GM12878 (cell line): ENCODE measurements at regions not wholly inside any gene's neighbourhood (a gene's known extent, or its start where the extent isn't known, plus 50 kb on each side); places are given as distances from the start of the nearest gene placed in this dataset.

Experiments used
- ATAC-seq: fragments of 200-7000 bp; cut with Tn5 transposase; 3 replicates; pipeline ENCODE4 v1.9.1; 2020; ENCODE audit warnings: mild to moderate bottlenecking, moderate library complexity
- BruUV-seq: library from RNA; stranded (reverse); fragments of 400-500 nt; replicated peaks from 2 replicates; lab custom pipeline; 2021; lab: Mats Ljungman, UMichigan
- CTCF ChIA-PET: fragments of 300-600 bp; sonication (Branson Sonifier 250); formaldehyde crosslinking; extraction: SDS; loops from one replicate; lab custom pipeline; 2021; ENCODE audit warnings: inconsistent platforms; lab: Yijun Ruan, JAX
- POLR2A ChIA-PET: fragments of 350-600 bp; formaldehyde crosslinking; extraction: SDS; loops from one replicate; lab custom pipeline; 2021; ENCODE audit warnings: inconsistent platforms; lab: Charles Lee
- RAD21 ChIA-PET: fragments of 300-600 bp; sonication (Branson Sonifier 250); formaldehyde crosslinking; loops from one replicate; lab custom pipeline; 2023; ENCODE audit warnings: antibody characterized with exemption; ENCODE audit not compliant: unreplicated experiment; lab: Charles Lee
- SMC1A ChIA-PET: fragments of 300-600 bp; sonication (Branson Sonifier 250); formaldehyde crosslinking; loops from one replicate; lab custom pipeline; 2023; ENCODE audit not compliant: unreplicated experiment, uncharacterized antibody; lab: Charles Lee
- DNase-seq: peaks from one replicate; pipeline ENCODE4 v3.0.0-alpha.2; 2011; ENCODE audit warnings: low read depth, low spot score
- FAIRE-seq: peaks from 3 replicates; lab custom pipeline; 2011; peaks lifted over from hg19 to GRCh38; lab: Jason Lieb, UNC
- H2AFZ ChIP-seq: 2 replicates; pipeline ENCODE4 v1.6.0; 2011; ENCODE audit warnings: low read depth, low read length, control low read depth; ENCODE audit not compliant: control insufficient read depth
- H3K27ac ChIP-seq: 2 replicates; pipeline ENCODE4 v1.5.1; 2011; ENCODE audit warnings: control low read depth; ENCODE audit not compliant: control insufficient read depth, insufficient read depth
- H3K27me3 ChIP-seq, 2 experiments: replicated peaks in 1 of 2; 2 replicates each; pipeline versions ENCODE4 v1.6.0 to v1.6.1; 2011; ENCODE audit warnings: low read length in 1 of 2; ENCODE audit not compliant: control insufficient read depth in 2 of 2, insufficient read depth in 2 of 2
- H3K36me3 ChIP-seq, 2 experiments: 2 replicates each; pipeline ENCODE4 v1.5.1; 2011; ENCODE audit warnings: low read length in 1 of 2; ENCODE audit not compliant: control insufficient read depth in 2 of 2, insufficient read depth in 2 of 2
- H3K4me1 ChIP-seq: 2 replicates; pipeline ENCODE4 v1.6.1; 2011; ENCODE audit warnings: mild to moderate bottlenecking, low read length, moderate library complexity, mixed read lengths; ENCODE audit not compliant: control insufficient read depth, insufficient read depth
- H3K4me2 ChIP-seq: 2 replicates; pipeline ENCODE4 v1.6.0; 2011; ENCODE audit warnings: control low read depth; ENCODE audit not compliant: control insufficient read depth, insufficient read depth
- H3K4me3 ChIP-seq: fragments of 200-600 bp; sonication (generic); 2 replicates; pipeline ENCODE4 v1.5.1; 2016
- H3K79me2 ChIP-seq: 2 replicates; pipeline ENCODE4 v1.6.0; 2011; ENCODE audit warnings: low read length; ENCODE audit not compliant: control insufficient read depth, insufficient read depth
- H3K9ac ChIP-seq: 2 replicates; pipeline ENCODE4 v1.8.0; 2011; ENCODE audit warnings: low read length, control low read depth, mixed read lengths; ENCODE audit not compliant: control insufficient read depth, insufficient read depth
- H3K9me3 ChIP-seq: replicated peaks from 3 replicates; pipeline ENCODE4 v1.5.1; 2011; ENCODE audit warnings: mild to moderate bottlenecking, low read length; ENCODE audit not compliant: control insufficient read depth, insufficient read depth
- H4K20me1 ChIP-seq: 2 replicates; pipeline ENCODE4 v1.6.0; 2011; ENCODE audit not compliant: control insufficient read depth, insufficient read depth
- CBX3 ChIP-seq: fragments of 200-600 bp; sonication (generic); IDR thresholded peaks from 2 replicates; pipeline ENCODE4 v1.6.1; 2016; ENCODE audit warnings: low read depth, borderline replicate concordance
- CREB1 ChIP-seq: IDR thresholded peaks from 2 replicates; pipeline ENCODE4 v1.6.1; 2012; ENCODE audit warnings: low read depth, mild to moderate bottlenecking, inconsistent platforms
- DPF2 ChIP-seq: fragments of 450-650 bp; IDR thresholded peaks from 2 replicates; pipeline ENCODE4 v1.6.1; 2017; ENCODE audit warnings: mild to moderate bottlenecking
- FOXM1 ChIP-seq: IDR thresholded peaks from 2 replicates; pipeline ENCODE4 v1.6.1; 2012; ENCODE audit warnings: low read depth, mild to moderate bottlenecking, inconsistent platforms, low read length, moderate library complexity
- HDAC2 ChIP-seq: fragments of 200-600 bp; sonication (generic); IDR thresholded peaks from 2 replicates; pipeline ENCODE4 v1.6.1; 2017
- HDAC6 ChIP-seq: fragments of 200-600 bp; sonication (generic); IDR thresholded peaks from one replicate; pipeline ENCODE4 v1.8.0; 2017; ENCODE audit warnings: antibody characterized with exemption; ENCODE audit not compliant: unreplicated experiment
- IKZF2 ChIP-seq, 2 experiments: fragments of 450-650 bp; IDR thresholded peaks; 2 replicates each; pipeline ENCODE4 v1.6.1; 2017; ENCODE audit warnings: mild to moderate bottlenecking in 2 of 2, moderate library complexity in 2 of 2
- MTA2 ChIP-seq: fragments of 450-650 bp; IDR thresholded peaks from 2 replicates; pipeline ENCODE4 v1.6.1; 2016; ENCODE audit warnings: low read depth, mild to moderate bottlenecking, moderate library complexity
- SIN3A ChIP-seq: IDR thresholded peaks from 2 replicates; pipeline ENCODE4 v1.6.1; 2012; ENCODE audit warnings: low read depth, low read length, improper control_type of control experiment
- SPI1 ChIP-seq: IDR thresholded peaks from 2 replicates; pipeline ENCODE4 v1.6.1; 2011; ENCODE audit warnings: low read depth, mild to moderate bottlenecking, low read length, moderate library complexity, borderline replicate concordance; ENCODE audit not compliant: insufficient read depth
- SREBF1 ChIP-seq: IDR thresholded peaks from 2 replicates; pipeline ENCODE4 v1.6.1; 2012; ENCODE audit warnings: mild to moderate bottlenecking, low read length
- SRF ChIP-seq, 2 experiments: IDR thresholded peaks; 2 replicates each; pipeline ENCODE4 v1.6.1; 2011; ENCODE audit warnings: low read depth in 2 of 2, low read length in 2 of 2, mild to moderate bottlenecking in 1 of 2, moderate library complexity in 1 of 2
- WRNIP1 ChIP-seq: IDR thresholded peaks from 2 replicates; pipeline ENCODE4 v1.6.1; 2011; ENCODE audit warnings: low read depth, low read length, improper control_type of control experiment, borderline replicate concordance
- ZNF207 ChIP-seq: fragments of 450-650 bp; IDR thresholded peaks from 2 replicates; pipeline ENCODE4 v1.6.1; 2014; ENCODE audit warnings: antibody characterized with exemption, mild to moderate bottlenecking, borderline replicate concordance
- ZNF622 ChIP-seq: fragments of 450-650 bp; IDR thresholded peaks from 2 replicates; pipeline ENCODE4 v1.6.1; 2017; ENCODE audit warnings: mild to moderate bottlenecking, inconsistent platforms
- WGBS: methylation state at CpG from one replicate; pipeline ENCODE4 v1.1.6; 2016; ENCODE audit warnings: low lambda C conversion rate; ENCODE audit not compliant: insufficient replicate concordance, insufficient coverage; ENCODE audit errors: missing lambda C conversion rate; 5-methylcytosine and 5-hydroxymethylcytosine counted together
- in situ Hi-C: fragments of 300-500 bp; cut with MboI; formaldehyde crosslinking; loops from 9 replicates; pipeline ENCODE4 v1.14.3; 2018; ENCODE audit warnings: mixed read lengths
- intact Hi-C: fragments of 100-400 bp; cut with micrococcal nuclease; formaldehyde crosslinking; loops from one replicate; pipeline ENCODE4 v1.14.2; 2022; ENCODE audit not compliant: unreplicated experiment
- TF ChIP-seq, protein P1 (sequence below): fragments of 450-650 bp; IDR thresholded peaks from 2 replicates; pipeline ENCODE4 v1.6.1; 2018; ENCODE audit warnings: borderline replicate concordance, mild to moderate bottlenecking; ENCODE audit not compliant: partially characterized antibody
- TF ChIP-seq, protein P2 (sequence below), 3 experiments: IDR thresholded peaks in 2 of 3; conservative IDR thresholded peaks in 1 of 3; 2 replicates each; pipeline ENCODE4 v1.5.1; 2011; ENCODE audit warnings: low read depth in 3 of 3, low read length in 3 of 3, mild to moderate bottlenecking in 3 of 3, control low read depth in 2 of 3, moderate library complexity in 2 of 3, inconsistent platforms in 1 of 3, mixed read lengths in 1 of 3; ENCODE audit not compliant: control insufficient read depth in 2 of 3, insufficient read depth in 1 of 3; ENCODE audit errors: extremely low read depth in 1 of 3
- TF ChIP-seq, protein P3 (sequence below): IDR thresholded peaks from 2 replicates; pipeline ENCODE4 v1.6.1; 2012; ENCODE audit warnings: mild to moderate bottlenecking, low read depth, low read length

DNA sequence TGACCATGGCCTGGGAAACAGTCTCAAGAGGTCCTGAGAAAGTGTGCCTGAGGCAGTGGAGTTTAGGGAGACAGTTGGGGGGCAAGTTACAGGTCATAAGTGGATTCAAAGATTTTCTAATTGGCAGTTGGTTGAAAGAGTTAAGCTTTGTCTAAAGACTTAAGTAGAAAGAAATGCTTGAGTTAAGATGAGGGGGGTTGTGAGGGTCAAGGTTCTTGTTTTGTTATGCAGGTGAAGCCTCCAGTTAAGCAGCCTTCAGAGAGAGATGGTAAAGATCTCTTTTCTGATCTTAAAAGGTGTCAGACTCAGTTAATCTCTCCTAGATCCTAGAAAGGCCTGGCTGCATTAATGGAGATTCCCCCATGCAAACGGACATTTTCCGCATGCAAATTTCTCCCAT, 356.3 kb upstream of the C2CD4B start (continued):
- TF ChIP-seq, protein P1, sequence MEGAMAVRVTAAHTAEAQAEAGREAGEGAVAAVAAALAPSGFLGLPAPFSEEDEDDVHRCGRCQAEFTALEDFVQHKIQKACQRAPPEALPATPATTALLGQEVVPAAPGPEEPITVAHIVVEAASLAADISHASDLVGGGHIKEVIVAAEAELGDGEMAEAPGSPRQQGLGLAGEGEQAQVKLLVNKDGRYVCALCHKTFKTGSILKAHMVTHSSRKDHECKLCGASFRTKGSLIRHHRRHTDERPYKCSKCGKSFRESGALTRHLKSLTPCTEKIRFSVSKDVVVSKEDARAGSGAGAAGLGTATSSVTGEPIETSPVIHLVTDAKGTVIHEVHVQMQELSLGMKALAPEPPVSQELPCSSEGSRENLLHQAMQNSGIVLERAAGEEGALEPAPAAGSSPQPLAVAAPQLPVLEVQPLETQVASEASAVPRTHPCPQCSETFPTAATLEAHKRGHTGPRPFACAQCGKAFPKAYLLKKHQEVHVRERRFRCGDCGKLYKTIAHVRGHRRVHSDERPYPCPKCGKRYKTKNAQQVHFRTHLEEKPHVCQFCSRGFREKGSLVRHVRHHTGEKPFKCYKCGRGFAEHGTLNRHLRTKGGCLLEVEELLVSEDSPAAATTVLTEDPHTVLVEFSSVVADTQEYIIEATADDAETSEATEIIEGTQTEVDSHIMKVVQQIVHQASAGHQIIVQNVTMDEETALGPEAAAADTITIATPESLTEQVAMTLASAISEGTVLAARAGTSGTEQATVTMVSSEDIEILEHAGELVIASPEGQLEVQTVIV = no peak
- TF ChIP-seq SREBF1 = no peak

DNA sequence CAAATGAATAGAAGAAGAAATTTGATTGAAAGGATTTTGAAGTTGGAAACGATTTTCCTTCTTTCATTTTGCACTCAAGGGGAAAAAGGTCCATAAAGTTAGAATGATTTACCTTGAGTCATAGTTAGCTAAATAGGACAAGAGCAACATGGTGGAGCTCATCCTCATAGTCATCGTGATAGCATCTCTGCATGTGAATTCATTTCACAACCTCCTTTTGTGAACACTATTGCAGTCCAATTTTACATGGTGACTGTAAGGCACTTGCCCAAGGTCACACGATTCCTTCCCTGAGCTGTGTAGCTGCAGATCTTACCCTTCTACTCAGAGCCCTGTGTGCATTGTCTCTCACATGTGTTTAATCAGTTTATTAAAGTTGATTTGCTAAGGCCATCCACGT, 359.8 kb upstream of the C2CD4B start:
- Histone ChIP-seq H3K79me2 (no peaks in the 10 kb centered on the region), H3K4me2 (no peak overlapping the region), H3K9me3 (no peaks in the 10 kb centered on the region), H3K4me1 (no peaks in the 10 kb centered on the region), H3K27me3 (peaks cover 0 to 3% of the 10 kb centered on the region in 2 experiments; a peak in 1 of 4 replicates), H4K20me1 (no peaks in the 10 kb centered on the region), H3K27ac (no peak overlapping the region), H3K9ac (no peak overlapping the region), H3K36me3 (no peaks in the 10 kb centered on the region), H2AFZ (no peak overlapping the region), H3K4me3 (no peak overlapping the region)
- ChIA-PET SMC1A (no interaction called here), POLR2A (no interaction called here), RAD21 (no interaction called here), CTCF (no interaction called here)
- in situ Hi-C loops (no loop called here), intact Hi-C loops (no loop called here)
- ATAC-seq (no peak), DNase-seq (no peak), FAIRE-seq (no peak)
- BruUV-seq = no TSS peak
- WGBS = 20% methylated on average over 4 of the region's 4 CpGs
- TF ChIP-seq HDAC6 = no peak
- TF ChIP-seq WRNIP1 = no peak
- no peak for TF ChIP-seq ZNF622
- no peak for TF ChIP-seq HDAC2
- no peak for TF ChIP-seq FOXM1
- TF ChIP-seq, protein P2, sequence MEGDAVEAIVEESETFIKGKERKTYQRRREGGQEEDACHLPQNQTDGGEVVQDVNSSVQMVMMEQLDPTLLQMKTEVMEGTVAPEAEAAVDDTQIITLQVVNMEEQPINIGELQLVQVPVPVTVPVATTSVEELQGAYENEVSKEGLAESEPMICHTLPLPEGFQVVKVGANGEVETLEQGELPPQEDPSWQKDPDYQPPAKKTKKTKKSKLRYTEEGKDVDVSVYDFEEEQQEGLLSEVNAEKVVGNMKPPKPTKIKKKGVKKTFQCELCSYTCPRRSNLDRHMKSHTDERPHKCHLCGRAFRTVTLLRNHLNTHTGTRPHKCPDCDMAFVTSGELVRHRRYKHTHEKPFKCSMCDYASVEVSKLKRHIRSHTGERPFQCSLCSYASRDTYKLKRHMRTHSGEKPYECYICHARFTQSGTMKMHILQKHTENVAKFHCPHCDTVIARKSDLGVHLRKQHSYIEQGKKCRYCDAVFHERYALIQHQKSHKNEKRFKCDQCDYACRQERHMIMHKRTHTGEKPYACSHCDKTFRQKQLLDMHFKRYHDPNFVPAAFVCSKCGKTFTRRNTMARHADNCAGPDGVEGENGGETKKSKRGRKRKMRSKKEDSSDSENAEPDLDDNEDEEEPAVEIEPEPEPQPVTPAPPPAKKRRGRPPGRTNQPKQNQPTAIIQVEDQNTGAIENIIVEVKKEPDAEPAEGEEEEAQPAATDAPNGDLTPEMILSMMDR (IDR thresholded peaks at IDR 0.05 in 2 of 3, conservative IDR thresholded peaks at IDR 0.05 in 1 of 3; ENCODE audit: control insufficient read depth in 2 of 3, extremely low read depth in 1 of 3, insufficient read depth in 1 of 3, low read depth in 3 of 3, low read length in 3 of 3) = no peak
- no peak for TF ChIP-seq DPF2
- TF ChIP-seq ZNF207 = no peak
- no peak for TF ChIP-seq CBX3
- TF ChIP-seq MTA2 = no peak
- TF ChIP-seq, protein P3, sequence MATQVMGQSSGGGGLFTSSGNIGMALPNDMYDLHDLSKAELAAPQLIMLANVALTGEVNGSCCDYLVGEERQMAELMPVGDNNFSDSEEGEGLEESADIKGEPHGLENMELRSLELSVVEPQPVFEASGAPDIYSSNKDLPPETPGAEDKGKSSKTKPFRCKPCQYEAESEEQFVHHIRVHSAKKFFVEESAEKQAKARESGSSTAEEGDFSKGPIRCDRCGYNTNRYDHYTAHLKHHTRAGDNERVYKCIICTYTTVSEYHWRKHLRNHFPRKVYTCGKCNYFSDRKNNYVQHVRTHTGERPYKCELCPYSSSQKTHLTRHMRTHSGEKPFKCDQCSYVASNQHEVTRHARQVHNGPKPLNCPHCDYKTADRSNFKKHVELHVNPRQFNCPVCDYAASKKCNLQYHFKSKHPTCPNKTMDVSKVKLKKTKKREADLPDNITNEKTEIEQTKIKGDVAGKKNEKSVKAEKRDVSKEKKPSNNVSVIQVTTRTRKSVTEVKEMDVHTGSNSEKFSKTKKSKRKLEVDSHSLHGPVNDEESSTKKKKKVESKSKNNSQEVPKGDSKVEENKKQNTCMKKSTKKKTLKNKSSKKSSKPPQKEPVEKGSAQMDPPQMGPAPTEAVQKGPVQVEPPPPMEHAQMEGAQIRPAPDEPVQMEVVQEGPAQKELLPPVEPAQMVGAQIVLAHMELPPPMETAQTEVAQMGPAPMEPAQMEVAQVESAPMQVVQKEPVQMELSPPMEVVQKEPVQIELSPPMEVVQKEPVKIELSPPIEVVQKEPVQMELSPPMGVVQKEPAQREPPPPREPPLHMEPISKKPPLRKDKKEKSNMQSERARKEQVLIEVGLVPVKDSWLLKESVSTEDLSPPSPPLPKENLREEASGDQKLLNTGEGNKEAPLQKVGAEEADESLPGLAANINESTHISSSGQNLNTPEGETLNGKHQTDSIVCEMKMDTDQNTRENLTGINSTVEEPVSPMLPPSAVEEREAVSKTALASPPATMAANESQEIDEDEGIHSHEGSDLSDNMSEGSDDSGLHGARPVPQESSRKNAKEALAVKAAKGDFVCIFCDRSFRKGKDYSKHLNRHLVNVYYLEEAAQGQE = no peak
- TF ChIP-seq CREB1 = no peak
- no peak for TF ChIP-seq SIN3A
- TF ChIP-seq SPI1 = no peak
- TF ChIP-seq SRF (IDR thresholded peaks at IDR 0.05; ENCODE audit: low read depth in 2 of 2, low read length in 2 of 2) = no peak
- TF ChIP-seq IKZF2 (IDR thresholded peaks at IDR 0.05) = no peak
